Adrenal gland (tissue), 9 donors: ENCODE measurements at regions not wholly inside any gene's neighbourhood (a gene's known extent, or its start where the extent isn't known, plus 50 kb on each side); places are given as distances from the start of the nearest gene placed in this dataset.

Source experiments
- DNase-seq, 7 donors: peaks; one replicate each; pipeline ENCODE4 v3.0.0-alpha.2; 2019 to 2020
- H3K27ac ChIP-seq, 5 donors: fragments of 200-600 bp; sonication (generic) in 4 of 5; 1 replicate in 3 of 5; 2 replicates in 2 of 5; pipeline versions ENCODE4 v1.5.1 to v1.8.0; 2016 to 2020; ENCODE audit warnings: mild to moderate bottlenecking in 1 of 5
- H3K27me3 ChIP-seq: fragments of 200-600 bp; 2 replicates; pipeline ENCODE4 v1.8.0; 2021
- H3K36me3 ChIP-seq, 2 donors: fragments of 200-600 bp; replicated peaks in 1 of 2; 1 replicate in 1 of 2; 2 replicates in 1 of 2; pipeline versions ENCODE4 v1.5.1 to v1.8.0; 2018 to 2022
- H3K4me1 ChIP-seq, 2 donors: fragments of 200-600 bp; replicated peaks in 1 of 2; 1 replicate in 1 of 2; 2 replicates in 1 of 2; pipeline versions ENCODE4 v1.5.1 to v1.8.0; 2018 to 2021
- H3K4me3 ChIP-seq, 4 donors: fragments of 200-600 bp; sonication (generic) in 3 of 4; one replicate each; pipeline ENCODE4 v1.5.1; 2016 to 2018
- H3K9me3 ChIP-seq, 3 donors: fragments of 200-600 bp; sonication (generic) in 1 of 3; replicated peaks in 1 of 3; 1 replicate in 2 of 3; 2 replicates in 1 of 3; pipeline versions ENCODE4 v1.5.1 to v1.8.0; 2016 to 2021
- POLR2A ChIP-seq, 2 donors: fragments of 450-650 bp; IDR thresholded peaks; one replicate each; pipeline ENCODE4 v1.6.1; 2017; ENCODE audit warnings: antibody characterized with exemption in 2 of 2, mild to moderate bottlenecking in 2 of 2, moderate library complexity in 1 of 2
- WGBS, 4 donors: extraction: QIAGEN DNeasy Blood & Tissue Kit in 2 of 4; methylation state at CpG; one replicate each; pipeline versions ENCODE4 v1.1.5 to v1.1.7; 2013 to 2017; 5-methylcytosine and 5-hydroxymethylcytosine counted together
- intact Hi-C, 2 donors: fragments of 100-400 bp; cut with DNase I; formaldehyde crosslinking; loops; one replicate each; pipeline versions ENCODE4 v1.14.1 to v1.15.0; 2022 to 2023
- TF ChIP-seq, protein P1 (sequence below), 6 experiments: fragments of 450-650 bp in 4 of 6; fragments of 200-600 bp in 2 of 6; sonication (generic) in 1 of 6; IDR thresholded peaks; 1 replicate in 5 of 6; 2 replicates in 1 of 6; pipeline versions ENCODE4 v1.5.1 to v1.8.0; 2016 to 2021; ENCODE audit warnings: antibody characterized with exemption in 6 of 6, mild to moderate bottlenecking in 2 of 6, moderate library complexity in 1 of 6
- donor health status: healthy with polysubstance abuse.
- donor health status: Bipolar disorder and iron deficiency.
- donor health status: DM: yes; HTN: yes; CAD: no.
- donor health status: DM: no; HTN: no; CAD: no.
- donor health status: DM: no; HTN: no; CAD: no.

DNA sequence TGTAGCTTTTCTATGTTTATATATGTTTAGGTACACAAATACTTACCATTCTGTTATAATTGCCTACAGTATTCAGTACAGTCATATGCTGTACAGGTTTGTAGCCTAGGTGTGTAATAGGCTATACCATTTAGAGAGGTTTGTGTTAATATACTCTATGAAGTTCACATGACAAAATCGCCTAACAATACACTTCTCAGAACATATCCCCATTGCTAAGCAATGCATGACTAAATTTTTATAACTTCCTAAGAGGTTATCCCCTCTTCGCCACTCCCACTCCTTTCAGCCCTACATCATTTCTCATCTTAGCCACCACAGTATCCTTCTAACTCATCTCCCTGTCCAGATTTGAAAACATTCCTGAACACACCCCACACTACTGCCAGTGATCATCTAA is 83.7 kb upstream of the ZCCHC13 start:
- Histone ChIP-seq H3K27me3 (no peaks in the 10 kb centered on the region), H3K9me3 (no peaks in the 10 kb centered on the region), H3K4me3 (no peak overlapping the region), H3K27ac (no peak overlapping the region), H3K36me3 (peaks cover 0 to 6% of the 10 kb centered on the region in 2 donors), H3K4me1 (no peaks in the 10 kb centered on the region)
- 75 to 97% (median 89%) methylated on average over 2 of the region's 2 CpGs for WGBS, 4 donors
- DNase-seq = no peak
- intact Hi-C loops = no loop called here
- TF ChIP-seq, protein P1, sequence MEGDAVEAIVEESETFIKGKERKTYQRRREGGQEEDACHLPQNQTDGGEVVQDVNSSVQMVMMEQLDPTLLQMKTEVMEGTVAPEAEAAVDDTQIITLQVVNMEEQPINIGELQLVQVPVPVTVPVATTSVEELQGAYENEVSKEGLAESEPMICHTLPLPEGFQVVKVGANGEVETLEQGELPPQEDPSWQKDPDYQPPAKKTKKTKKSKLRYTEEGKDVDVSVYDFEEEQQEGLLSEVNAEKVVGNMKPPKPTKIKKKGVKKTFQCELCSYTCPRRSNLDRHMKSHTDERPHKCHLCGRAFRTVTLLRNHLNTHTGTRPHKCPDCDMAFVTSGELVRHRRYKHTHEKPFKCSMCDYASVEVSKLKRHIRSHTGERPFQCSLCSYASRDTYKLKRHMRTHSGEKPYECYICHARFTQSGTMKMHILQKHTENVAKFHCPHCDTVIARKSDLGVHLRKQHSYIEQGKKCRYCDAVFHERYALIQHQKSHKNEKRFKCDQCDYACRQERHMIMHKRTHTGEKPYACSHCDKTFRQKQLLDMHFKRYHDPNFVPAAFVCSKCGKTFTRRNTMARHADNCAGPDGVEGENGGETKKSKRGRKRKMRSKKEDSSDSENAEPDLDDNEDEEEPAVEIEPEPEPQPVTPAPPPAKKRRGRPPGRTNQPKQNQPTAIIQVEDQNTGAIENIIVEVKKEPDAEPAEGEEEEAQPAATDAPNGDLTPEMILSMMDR (IDR thresholded peaks at IDR 0.05) = no peak
- no peak for TF ChIP-seq POLR2A (IDR thresholded peaks at IDR 0.05)

DNA sequence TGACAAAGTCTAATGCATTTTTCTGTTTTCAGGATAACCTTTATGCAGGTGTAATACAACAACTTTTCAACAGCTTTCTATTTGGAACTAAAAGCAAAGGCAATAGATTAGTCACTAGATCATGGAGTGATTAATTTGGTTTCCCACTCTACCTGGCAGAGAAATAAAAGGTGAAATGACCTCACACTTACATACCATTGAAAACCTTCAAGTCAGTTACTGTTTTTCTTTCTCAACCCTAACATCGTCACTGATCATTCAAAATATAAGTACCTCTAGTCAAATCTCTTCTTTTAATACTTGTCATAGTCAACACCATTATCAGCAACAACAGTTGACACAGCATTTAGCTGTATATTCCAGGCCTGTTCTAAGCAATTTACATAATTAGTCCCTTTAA is 85.1 kb upstream of the ZCCHC13 start:
- intact Hi-C loops = no loop called here
- H3K9me3 ChIP-seq = no peaks in the 10 kb centered on the region
- H3K4me3 ChIP-seq = no peak overlapping the region
- no peaks in the 10 kb centered on the region for H3K27me3 ChIP-seq
- TF ChIP-seq, protein P1 (IDR thresholded peaks at IDR 0.05) = no peak
- TF ChIP-seq POLR2A (IDR thresholded peaks at IDR 0.05) = no peak
- WGBS, 4 donors = 71 to 96% (median 83%) methylated on average over 1 of the region's 1 CpG
- DNase-seq = no peak
- H3K36me3 ChIP-seq = peaks cover 0 to 6% of the 10 kb centered on the region in 2 donors
- H3K27ac ChIP-seq = no peak overlapping the region
- no peaks in the 10 kb centered on the region for H3K4me1 ChIP-seq

DNA sequence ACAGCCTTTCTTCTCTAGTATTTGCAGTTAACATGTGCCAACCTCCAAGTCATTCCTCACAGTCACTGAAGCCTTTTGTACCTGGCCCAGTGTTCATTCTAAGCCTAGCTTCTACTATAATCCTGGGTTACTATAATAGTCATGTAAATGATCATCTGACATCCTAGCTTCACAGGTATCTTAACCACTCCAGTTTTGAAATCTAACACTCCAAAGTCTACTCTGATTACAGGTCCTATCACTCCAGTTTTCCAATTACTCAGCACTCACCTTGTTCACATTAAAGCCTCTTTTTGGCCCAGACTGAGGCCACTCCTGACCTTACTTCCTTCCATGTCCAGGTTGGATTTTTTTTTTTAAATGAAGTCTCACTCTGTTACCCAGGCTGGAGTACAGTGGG is 87.6 kb upstream of the ZCCHC13 start:
- intact Hi-C loops = no loop called here
- Histone ChIP-seq H3K9me3 (no peaks in the 10 kb centered on the region), H3K4me1 (no peaks in the 10 kb centered on the region), H3K4me3 (no peak overlapping the region), H3K36me3 (peaks cover 0 to 6% of the 10 kb centered on the region in 2 donors), H3K27me3 (no peaks in the 10 kb centered on the region), H3K27ac (no peak overlapping the region)
- TF ChIP-seq, protein P1 (IDR thresholded peaks at IDR 0.05) = no peak
- TF ChIP-seq POLR2A (IDR thresholded peaks at IDR 0.05) = no peak
- DNase-seq = no peak

DNA sequence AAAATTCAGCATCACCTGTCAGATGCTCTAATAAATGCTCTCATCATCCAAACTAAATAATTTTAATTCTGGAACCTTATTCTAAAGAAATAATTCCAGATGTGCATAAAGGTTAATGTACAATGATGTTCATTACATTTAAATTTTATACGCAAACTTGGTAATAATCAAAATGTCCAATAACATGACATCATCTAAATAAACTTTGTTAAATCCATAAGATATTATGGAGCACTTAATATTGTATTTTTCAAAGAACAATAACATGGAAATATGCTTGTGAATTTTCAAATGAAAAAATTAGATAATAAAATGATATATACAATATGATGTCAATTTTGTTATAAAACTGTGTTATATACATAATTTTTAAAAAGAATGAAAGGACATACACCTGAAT is 92.1 kb upstream of the ZCCHC13 start:
- Histone ChIP-seq H3K27me3 (no peaks in the 10 kb centered on the region), H3K4me3 (no peak overlapping the region), H3K9me3 (no peaks in the 10 kb centered on the region), H3K36me3 (peaks cover 0 to 3% of the 10 kb centered on the region in 2 donors), H3K27ac (no peak overlapping the region), H3K4me1 (no peaks in the 10 kb centered on the region)
- 94 to 100% (median 97%) methylated on average over 1 of the region's 1 CpG for WGBS, 4 donors
- TF ChIP-seq, protein P1 (IDR thresholded peaks at IDR 0.05) = no peak
- TF ChIP-seq POLR2A (IDR thresholded peaks at IDR 0.05) = no peak
- DNase-seq = no peak
- intact Hi-C loops = no loop called here
